ENCODE measurements at regions not wholly inside any gene's neighbourhood (a gene's known extent, or its start where the extent isn't known, plus 50 kb on each side); places are given as distances from the start of the nearest gene placed in this dataset.

DNA sequence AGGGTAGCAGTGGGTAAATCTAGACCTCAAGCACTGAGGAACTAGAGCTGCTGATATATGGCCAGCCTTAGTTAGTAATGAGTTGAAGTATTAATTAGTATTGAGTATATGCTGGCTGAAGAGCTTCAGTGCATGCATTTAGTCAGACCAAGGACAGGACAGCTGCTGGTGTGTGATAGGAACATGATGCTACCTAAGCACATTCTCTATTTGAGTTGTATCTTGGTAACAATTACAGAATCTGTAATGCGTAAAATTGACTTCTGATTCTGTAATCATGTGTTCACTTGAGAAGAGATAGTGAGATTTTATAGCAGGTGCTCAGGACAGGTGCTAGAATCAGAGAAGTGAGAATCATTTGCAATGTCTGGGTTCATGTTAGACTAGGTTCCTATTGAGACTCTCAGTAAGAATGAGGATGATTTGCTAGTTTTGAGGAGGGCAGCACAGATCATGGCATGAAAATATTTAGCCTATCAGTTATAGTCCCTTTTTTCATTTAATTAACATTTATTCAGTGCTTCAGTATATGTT, 369.4 kb upstream of the HS3ST5 start:
- H3K4me1 Mint-ChIP-seq (ENCODE audit: low read depth), result no peaks in the 10 kb centered on the region

DNA sequence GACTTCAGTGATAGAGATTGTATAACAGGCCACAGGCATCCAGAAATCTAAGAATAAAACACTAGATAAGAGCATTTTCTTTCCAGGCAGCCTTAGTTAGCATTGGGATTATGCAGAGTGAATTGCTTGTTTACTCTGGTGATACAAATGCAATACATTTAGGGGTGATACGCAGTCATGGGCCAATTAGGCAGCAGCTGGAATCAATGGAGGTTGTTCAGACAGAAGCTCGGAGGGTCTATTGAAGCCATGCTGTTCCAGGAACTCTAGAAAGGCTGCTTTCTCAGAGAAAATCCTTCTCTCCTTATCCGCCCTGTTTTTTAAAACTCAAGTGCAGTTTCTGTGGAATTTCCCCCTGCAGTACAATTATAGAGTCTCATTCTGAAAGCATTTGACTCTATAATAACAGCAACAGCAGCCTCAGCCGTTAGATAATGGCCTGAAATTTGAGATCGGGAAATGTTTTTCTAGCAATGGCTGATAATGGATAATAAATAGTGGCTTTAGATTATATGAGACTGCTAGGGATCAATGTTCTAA, 364.3 kb upstream of the HS3ST5 start:
- TF ChIP-seq CTCF (IDR thresholded peaks at IDR 0.05), result no peak
- H3K4me3 Mint-ChIP-seq, result no peak overlapping the region
- peaks cover 35% of the 10 kb centered on the region for H3K9me3 Mint-ChIP-seq
- H3K27me3 Mint-ChIP-seq (ENCODE audit: insufficient read depth), result no peaks in the 10 kb centered on the region; the same call in 1 of the 2 replicates
- H3K4me1 Mint-ChIP-seq (ENCODE audit: low read depth), result no peaks in the 10 kb centered on the region
- no peaks in the 10 kb centered on the region; the same call in 1 of the 2 replicates for H3K36me3 Mint-ChIP-seq (ENCODE audit: low read depth)
- DNase-seq, result no peak
- no peak overlapping the region for H3K27ac Mint-ChIP-seq

More for the DNA sequence above, 369.4 kb upstream of the HS3ST5 start:
- Mint-ChIP-seq H3K36me3 (ENCODE audit: low read depth) (no peaks in the 10 kb centered on the region; the same call in 1 of the 2 replicates), H3K27me3 (ENCODE audit: insufficient read depth) (no peaks in the 10 kb centered on the region; the same call in 1 of the 2 replicates), H3K27ac (no peak overlapping the region), H3K9me3 (peaks cover 39% of the 10 kb centered on the region), H3K4me3 (no peak overlapping the region)
- no peak for DNase-seq
- TF ChIP-seq CTCF (IDR thresholded peaks at IDR 0.05), result no peak

GRCh38 chr6:114690625-114691024, 347.8 kb upstream of the HS3ST5 start:
- no peak overlapping the region for H3K4me3 Mint-ChIP-seq
- peaks cover 32% of the 10 kb centered on the region for H3K9me3 Mint-ChIP-seq
- no peaks in the 10 kb centered on the region for H3K4me1 Mint-ChIP-seq (ENCODE audit: low read depth)
- TF ChIP-seq CTCF (IDR thresholded peaks at IDR 0.05), result no peak
- no peaks in the 10 kb centered on the region for H3K27me3 Mint-ChIP-seq (ENCODE audit: insufficient read depth)
- no peak overlapping the region for H3K27ac Mint-ChIP-seq
- peaks cover 6% of the 10 kb centered on the region; the same call in 1 of the 2 replicates for H3K36me3 Mint-ChIP-seq (ENCODE audit: low read depth)
- DNase-seq, result no peak

GRCh38 chr6:114659513-114659912, 316.7 kb upstream of the HS3ST5 start:
- H3K27ac Mint-ChIP-seq, result no peak overlapping the region
- no peak overlapping the region for H3K4me3 Mint-ChIP-seq
- peaks cover 7% of the 10 kb centered on the region; the same call in 1 of the 2 replicates for H3K36me3 Mint-ChIP-seq (ENCODE audit: low read depth)
- DNase-seq, result no peak
- TF ChIP-seq CTCF (IDR thresholded peaks at IDR 0.05), result no peak
- H3K4me1 Mint-ChIP-seq (ENCODE audit: low read depth), result no peaks in the 10 kb centered on the region
- no peaks in the 10 kb centered on the region; the same call in 1 of the 2 replicates for H3K27me3 Mint-ChIP-seq (ENCODE audit: insufficient read depth)
- H3K9me3 Mint-ChIP-seq, result peaks cover 34% of the 10 kb centered on the region

DNA sequence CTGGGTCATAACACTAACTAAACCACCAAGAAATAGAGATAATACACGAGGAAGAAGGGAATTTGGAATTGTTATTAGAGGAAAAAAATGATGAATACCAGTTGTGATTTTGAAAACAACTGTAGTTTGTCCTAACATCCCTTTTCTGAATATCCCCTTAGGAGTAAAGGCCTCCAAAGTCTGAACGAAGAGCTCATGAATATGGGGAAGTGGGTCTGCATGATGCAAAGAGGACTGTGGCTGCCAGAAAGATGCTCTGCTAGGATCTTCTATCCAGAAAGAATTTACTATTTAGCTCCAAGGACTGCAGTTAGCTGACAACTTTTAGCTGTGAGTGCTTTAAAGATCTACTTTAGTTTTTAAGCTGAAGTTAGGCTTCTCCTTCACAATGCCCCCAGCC, 308.8 kb upstream of the HS3ST5 start:
- H3K27me3 Mint-ChIP-seq (ENCODE audit: insufficient read depth), result no peaks in the 10 kb centered on the region
- H3K9me3 Mint-ChIP-seq, result peaks cover 27% of the 10 kb centered on the region
- no peak for DNase-seq
- H3K27ac Mint-ChIP-seq, result no peak overlapping the region
- no peak for TF ChIP-seq CTCF (IDR thresholded peaks at IDR 0.05)
- H3K4me1 Mint-ChIP-seq (ENCODE audit: low read depth), result no peaks in the 10 kb centered on the region
- H3K4me3 Mint-ChIP-seq, result no peak overlapping the region
- no peaks in the 10 kb centered on the region for H3K36me3 Mint-ChIP-seq (ENCODE audit: low read depth)

All from HFFc6 (cell line).